HG02973 (cell line): ENCODE measurements at regions not wholly inside any gene's neighbourhood (a gene's known extent, or its start where the extent isn't known, plus 50 kb on each side); places are given as distances from the start of the nearest gene placed in this dataset.

ENCODE experiments used
- ATAC-seq: cut with Tn5 transposase; IDR thresholded peaks from one replicate; pipeline ENCODE4 v1.9.1; 2021; ENCODE audit warnings: moderate library complexity; ENCODE audit not compliant: unreplicated experiment

DNA sequence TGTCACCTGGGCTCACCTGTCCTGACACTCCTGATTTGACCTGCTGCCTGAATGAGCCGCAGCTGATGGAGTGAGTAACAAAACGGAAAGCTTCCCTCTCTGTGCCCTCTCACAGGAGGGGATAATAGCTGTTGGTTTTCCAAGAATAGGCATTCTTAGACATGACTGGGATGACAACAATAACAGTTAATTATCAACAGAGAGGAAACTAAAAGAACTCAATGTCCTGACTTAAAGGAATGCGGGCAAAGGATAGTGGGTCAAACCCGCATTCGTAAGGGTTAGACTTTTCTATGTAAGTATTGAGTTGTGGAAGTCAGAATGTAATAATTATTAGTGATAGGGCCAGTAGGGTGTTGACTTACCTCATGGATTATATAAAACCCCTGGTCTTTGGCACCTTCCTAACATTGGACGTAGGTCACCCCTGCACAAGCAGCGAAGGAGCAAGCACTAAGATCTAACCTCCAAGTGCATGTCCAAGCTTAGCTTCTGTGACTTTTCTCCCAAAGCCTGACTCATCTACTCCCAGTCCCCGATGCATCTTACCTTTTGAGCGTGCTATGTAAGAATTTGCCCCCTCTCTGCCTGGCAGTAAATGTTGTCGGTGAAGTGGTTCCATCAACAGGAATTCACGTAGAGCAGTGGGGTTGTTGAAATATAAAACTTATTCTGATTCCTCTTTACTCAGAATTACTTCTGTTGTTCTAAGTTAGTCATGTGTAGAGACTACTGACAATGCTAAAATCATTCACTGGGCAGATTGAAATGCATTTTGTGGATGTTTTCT, 442.3 kb downstream of the FGF9 start:
- ATAC-seq: no peak

DNA sequence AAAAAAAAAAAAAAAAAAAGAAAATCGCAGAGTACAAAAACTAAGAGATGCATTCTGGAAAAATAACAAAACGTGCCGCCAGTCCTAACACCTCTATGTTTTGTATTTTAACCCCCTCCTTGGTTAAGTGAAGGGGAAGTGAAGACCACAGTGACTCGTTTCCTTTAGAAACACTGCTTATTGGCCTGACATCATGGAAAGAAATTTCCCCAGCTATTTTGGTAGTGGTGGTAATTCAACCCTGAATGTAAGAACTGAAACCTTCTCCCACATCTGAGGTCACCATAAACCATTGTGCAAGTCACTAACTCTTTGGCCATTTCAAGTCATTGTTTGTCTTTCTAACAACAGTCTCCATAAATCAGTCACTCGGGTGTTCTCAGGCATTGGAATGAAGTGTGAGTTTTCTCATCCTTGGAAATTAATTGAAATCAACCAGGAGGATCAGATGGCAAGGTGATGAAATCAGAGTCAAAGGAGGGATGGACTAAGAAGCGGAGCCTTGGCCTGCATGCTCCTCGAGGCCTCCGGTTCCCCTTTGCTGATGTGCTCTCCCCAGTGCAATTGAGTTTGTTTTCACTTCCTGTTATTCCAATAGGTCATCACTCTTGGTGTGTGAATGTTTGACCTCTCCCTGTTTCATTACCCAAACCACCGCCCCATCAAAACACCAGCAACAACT, 443.9 kb downstream of the FGF9 start:
- ATAC-seq: peak; percentile 81

- ATAC-seq: no peak
Measured at GRCh38 chr13:22118158-22118557, 447.3 kb downstream of the FGF9 start.

DNA sequence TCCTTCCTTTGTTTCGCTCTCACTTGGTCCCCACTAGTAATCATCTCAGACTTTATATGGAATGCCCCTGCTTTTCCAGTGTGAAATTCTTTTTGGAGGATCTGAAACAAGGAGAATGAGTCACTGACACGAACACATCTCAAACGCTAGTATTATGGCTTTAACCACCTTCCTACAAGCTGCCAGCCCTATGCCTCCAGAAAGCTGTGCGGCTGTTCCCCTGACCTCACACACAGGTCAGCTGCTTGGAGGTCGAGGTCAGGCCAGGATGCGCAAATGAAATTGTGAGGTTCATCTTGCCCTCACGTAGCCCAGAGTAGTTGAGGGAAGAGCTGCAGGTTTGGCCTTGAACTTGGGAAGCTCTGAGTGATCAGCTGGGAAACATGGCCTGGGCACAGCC, 449.8 kb downstream of the FGF9 start:
- ATAC-seq: no peak

GRCh38 chr13:22121146-22121739, 450.4 kb downstream of the FGF9 start:
- ATAC-seq: no peak

DNA sequence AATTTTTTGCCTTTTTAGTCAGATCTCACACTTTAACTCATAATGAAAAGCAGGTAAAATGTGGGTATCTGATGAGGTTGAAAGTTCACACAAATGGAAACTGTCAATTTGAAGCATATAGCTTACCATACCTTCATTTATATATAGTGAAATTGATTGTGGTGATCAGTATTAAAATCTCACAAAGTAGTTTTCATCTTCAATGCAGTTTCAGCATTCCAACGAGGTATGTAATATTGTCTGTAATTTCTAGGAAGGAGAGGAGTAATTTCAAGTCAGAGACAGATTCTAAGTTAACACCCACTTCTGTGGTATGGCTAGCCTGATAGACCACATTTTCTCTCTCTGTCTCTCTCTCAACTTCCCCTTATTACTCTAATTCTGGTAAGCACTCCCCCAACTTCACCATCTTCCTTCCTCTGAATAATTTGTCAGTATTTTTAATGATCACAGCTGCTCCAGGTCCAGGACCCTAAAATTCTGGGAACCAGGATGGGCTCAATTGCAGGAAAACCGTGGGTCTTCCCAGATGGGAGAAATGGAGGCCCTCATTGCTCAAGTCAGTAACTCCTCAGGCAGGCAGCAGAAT, 455.7 kb downstream of the FGF9 start:
- ATAC-seq: peak; percentile 99

- no peak for ATAC-seq
Measured at GRCh38 chr13:22127277-22128164, 456.6 kb downstream of the FGF9 start.

- no peak for ATAC-seq
Measured at GRCh38 chr13:22128441-22129408, 457.9 kb downstream of the FGF9 start.

- no peak for ATAC-seq
Measured at GRCh38 chr13:22130254-22130653, 459.4 kb downstream of the FGF9 start.

GRCh38 chr13:22134261-22134660, 463.4 kb downstream of the FGF9 start:
- no peak for ATAC-seq

GRCh38 chr13:22135446-22135845, 464.6 kb downstream of the FGF9 start:
- ATAC-seq: no peak

DNA sequence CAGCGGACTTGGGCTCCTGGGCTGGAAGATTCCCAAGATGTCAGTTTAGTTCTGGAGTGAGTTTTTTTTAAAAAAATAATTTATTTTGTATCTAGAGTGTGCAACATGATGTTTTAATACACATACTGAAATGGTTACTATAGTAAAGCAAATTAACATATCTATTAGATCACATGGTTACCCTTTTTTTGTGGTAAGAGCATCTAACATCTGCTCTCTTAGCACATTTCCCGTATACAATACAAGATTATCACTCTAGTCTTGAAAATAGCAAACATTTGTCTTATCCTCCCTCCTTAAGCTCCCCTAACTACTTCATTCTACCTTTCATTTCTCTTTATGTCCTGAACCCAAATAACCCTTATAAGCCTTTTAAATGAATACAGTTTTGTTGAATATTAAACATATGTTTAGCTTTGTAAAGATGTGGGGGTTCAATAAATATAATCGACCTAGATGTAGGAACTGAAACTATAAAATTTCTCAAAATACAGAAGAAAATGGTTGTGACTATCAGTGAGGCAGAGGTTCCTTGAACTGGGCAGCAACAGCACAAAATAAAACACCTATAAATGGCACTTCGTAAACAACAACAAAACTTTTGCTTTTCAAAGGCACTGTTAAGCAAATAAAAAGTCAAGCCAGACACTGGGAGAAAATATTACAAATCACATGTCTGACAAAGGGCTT, 466.6 kb downstream of the FGF9 start:
- no peak for ATAC-seq

DNA sequence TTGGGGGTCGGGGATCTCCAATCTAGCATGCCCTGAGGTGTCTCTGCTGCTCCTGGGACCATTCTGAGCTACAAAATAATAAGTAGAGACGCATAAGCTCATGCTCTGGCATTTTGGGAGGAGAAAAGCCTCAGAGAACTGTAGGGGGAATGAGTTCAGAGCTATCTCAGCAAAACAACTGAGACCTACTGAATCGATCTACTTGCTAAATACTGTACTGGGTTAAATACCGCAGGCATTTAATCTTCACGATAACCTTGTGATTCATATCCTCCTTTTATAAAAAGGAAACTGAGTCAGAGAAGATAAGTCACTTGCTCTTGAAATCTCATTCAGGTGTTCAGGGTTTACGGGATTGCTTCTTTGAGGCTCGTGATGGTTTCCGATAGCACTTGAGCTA, 468.1 kb downstream of the FGF9 start:
- no peak for ATAC-seq

- no peak for ATAC-seq
Measured at GRCh38 chr13:22141716-22142115, 470.8 kb downstream of the FGF9 start.

GRCh38 chr13:22143671-22144070, 472.8 kb downstream of the FGF9 start:
- no peak for ATAC-seq

DNA sequence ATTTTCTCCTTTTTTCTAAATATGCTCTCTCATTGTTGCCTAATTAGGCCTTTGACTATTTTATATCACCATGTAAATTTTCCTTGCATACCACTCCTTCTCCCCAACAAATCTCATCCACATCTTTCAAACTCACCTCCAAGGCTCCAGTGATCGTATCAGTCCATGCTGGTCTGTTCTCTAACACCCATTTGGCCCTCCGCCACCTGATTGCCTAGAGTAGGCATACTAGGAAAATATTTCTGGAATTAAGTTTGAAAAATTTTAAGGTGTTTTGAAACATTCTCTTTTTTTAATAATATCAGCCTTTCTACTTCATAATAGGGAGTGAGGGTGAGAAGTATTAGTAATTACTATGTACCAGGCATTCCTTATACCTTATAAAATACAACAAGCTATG, 473.9 kb downstream of the FGF9 start:
- ATAC-seq: no peak

GRCh38 chr13:22148187-22148586, 477.3 kb downstream of the FGF9 start:
- ATAC-seq: no peak

DNA sequence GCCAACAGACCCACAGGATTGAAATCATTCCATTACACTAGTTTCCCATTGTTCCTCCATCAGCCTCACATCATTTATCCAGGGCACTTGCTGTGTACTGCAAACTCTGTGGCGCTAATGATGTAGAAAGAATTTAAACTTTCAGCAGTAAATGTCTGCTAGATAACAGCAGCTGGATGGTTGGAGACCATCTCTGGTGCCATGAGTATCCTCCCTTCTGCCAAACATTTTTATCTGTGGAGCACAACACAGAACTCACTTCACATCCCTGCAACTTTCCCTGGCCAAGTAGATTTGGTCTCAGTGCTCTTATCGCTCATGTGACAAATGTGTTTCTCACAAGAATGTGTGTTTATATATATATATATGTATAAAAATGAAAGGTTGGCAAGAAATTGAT, 481.9 kb downstream of the FGF9 start:
- ATAC-seq: no peak

GRCh38 chr13:22154041-22154440, 483.2 kb downstream of the FGF9 start:
- no peak for ATAC-seq
